Loucy (cell line): ENCODE measurements at regions not wholly inside any gene's neighbourhood (a gene's known extent, or its start where the extent isn't known, plus 50 kb on each side); places are given as distances from the start of the nearest gene placed in this dataset.

Experiments
- CTCF ChIP-seq: fragments of 200-600 bp; sonication (generic); conservative IDR thresholded peaks from 2 replicates; pipeline ENCODE4 v1.5.1; 2014; ENCODE audit warnings: mild to moderate bottlenecking, antibody characterized with exemption, low read length
- EZH2phosphoT487 ChIP-seq: fragments of 200-600 bp; IDR thresholded peaks from 2 replicates; pipeline ENCODE4 v1.6.1; 2018; ENCODE audit warnings: antibody characterized with exemption, mild to moderate bottlenecking, moderate library complexity, borderline replicate concordance

- TF ChIP-seq EZH2phosphoT487 (no peak), CTCF (no peak)
Measured at GRCh38 chr4:126686491-126686890, 946.3 kb upstream of the INTU start.
